ENCODE measurements at regions not wholly inside any gene's neighbourhood (a gene's known extent, or its start where the extent isn't known, plus 50 kb on each side); places are given as distances from the start of the nearest gene placed in this dataset.
A peak's percentile ranks its signal among the peaks of the same experiment; 100 is the strongest.

- no peak for DNase-seq (ENCODE audit: low read depth in 2 of 2)
Measured at GRCh38 chr6:144578385-144579350, 293.5 kb downstream of the UTRN start.

- DNase-seq (ENCODE audit: low read depth in 2 of 2): no peak
Measured at GRCh38 chr6:144580039-144580438, 294.9 kb downstream of the UTRN start.

- DNase-seq (ENCODE audit: low read depth in 2 of 2): no peak
Measured at GRCh38 chr6:144580771-144581170, 295.6 kb downstream of the UTRN start.

GRCh38 chr6:144581812-144582537, 296.8 kb downstream of the UTRN start:
- no peak for DNase-seq (ENCODE audit: low read depth in 2 of 2)

GRCh38 chr6:144582939-144583613, 297.9 kb downstream of the UTRN start:
- DNase-seq (ENCODE audit: low read depth in 2 of 2): peak; percentile 3 to 12

GRCh38 chr6:144583614-144583954, 298.4 kb downstream of the UTRN start:
- DNase-seq (ENCODE audit: low read depth in 2 of 2): no peak

GRCh38 chr6:144585217-144585814, 300.2 kb downstream of the UTRN start:
- no peak for DNase-seq (ENCODE audit: low read depth in 2 of 2)

- DNase-seq (ENCODE audit: low read depth in 2 of 2): no peak
Measured at GRCh38 chr6:144586986-144587385, 301.9 kb downstream of the UTRN start.

- no peak for DNase-seq (ENCODE audit: low read depth in 2 of 2)
Measured at GRCh38 chr6:144588697-144589325, 303.7 kb downstream of the UTRN start.

- DNase-seq (ENCODE audit: low read depth in 2 of 2): no peak
Measured at GRCh38 chr6:144590532-144590931, 305.4 kb downstream of the UTRN start.

- no peak for DNase-seq (ENCODE audit: low read depth in 2 of 2)
Measured at GRCh38 chr6:144593392-144593791, 308.3 kb downstream of the UTRN start.

GRCh38 chr6:144594585-144594984, 309.4 kb downstream of the UTRN start:
- no peak for DNase-seq (ENCODE audit: low read depth in 2 of 2)

GRCh38 chr6:144595266-144595665, 310.1 kb downstream of the UTRN start:
- DNase-seq (ENCODE audit: low read depth in 2 of 2): no peak

- no peak for DNase-seq (ENCODE audit: low read depth in 2 of 2)
Measured at GRCh38 chr6:144597511-144597910, 312.4 kb downstream of the UTRN start.

- no peak for DNase-seq (ENCODE audit: low read depth in 2 of 2)
Measured at GRCh38 chr6:144599615-144600014, 314.5 kb downstream of the UTRN start.

GRCh38 chr6:144601221-144601620, 316.1 kb downstream of the UTRN start:
- DNase-seq (ENCODE audit: low read depth in 2 of 2): no peak

- DNase-seq (ENCODE audit: low read depth in 2 of 2): no peak
Measured at GRCh38 chr6:144602523-144603180, 317.5 kb downstream of the UTRN start.

- no peak for DNase-seq (ENCODE audit: low read depth in 2 of 2)
Measured at GRCh38 chr6:144606083-144606482, 320.9 kb downstream of the UTRN start.

- no peak for DNase-seq (ENCODE audit: low read depth in 2 of 2)
Measured at GRCh38 chr6:144607998-144608735, 323.0 kb downstream of the UTRN start.

GRCh38 chr6:144612811-144613210, 327.7 kb downstream of the UTRN start:
- DNase-seq (ENCODE audit: low read depth in 2 of 2): no peak

Measured in stimulated activated CD8-positive, alpha-beta memory T cell treated with anti-CD3 and anti-CD28 coated beads, Interleukin-15, amount 100 ng/mL, for 4 hours (primary cell).